ENCODE measurements at regions not wholly inside any gene's neighbourhood (a gene's known extent, or its start where the extent isn't known, plus 50 kb on each side); places are given as distances from the start of the nearest gene placed in this dataset.

DNA sequence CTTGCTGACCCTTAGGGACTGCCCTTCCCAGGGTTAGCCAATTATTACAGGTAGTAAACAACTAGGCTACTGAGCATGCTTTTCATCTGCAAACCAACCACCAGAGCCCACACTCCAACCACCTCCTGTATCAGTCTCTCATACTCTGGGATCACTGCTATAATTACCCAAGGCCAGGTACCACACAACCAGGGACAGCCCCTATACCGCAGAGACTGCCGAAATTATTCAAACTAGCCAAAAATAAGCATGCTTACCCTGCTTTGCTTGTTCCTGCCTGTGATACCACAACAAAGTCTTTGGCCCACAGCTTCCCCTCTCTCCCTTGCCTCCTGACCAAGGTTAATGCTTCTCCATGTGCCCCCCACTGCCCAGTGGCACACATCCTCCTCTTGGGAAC, 197.6 kb upstream of the SRRM4 start:
- TF ChIP-seq CTCF (IDR thresholded peaks at IDR 0.05 in 8 of 11, conservative IDR thresholded peaks at IDR 0.05 in 3 of 11) = no peak
- no peak for TF ChIP-seq POLR2AphosphoS5 (IDR thresholded peaks at IDR 0.05)
- TF ChIP-seq POLR2A (IDR thresholded peaks at IDR 0.05) = no peak
- Histone ChIP-seq H3K9me3 (no peaks in the 10 kb centered on the region), H3K4me3 (no peak overlapping the region), H3K36me3 (no peaks in the 10 kb centered on the region), H3K27me3 (replicated peaks in 1 of 7) (peaks cover 0 to 1% (median 0%) of the 10 kb centered on the region in 7 donors), H3K27ac (no peak overlapping the region), H3K4me1 (no peaks in the 10 kb centered on the region)
- intact Hi-C loops (cut with DNase I; ENCODE audit: low total_unique reads) = no loop called here
- DNase-seq = no peak
- WGBS, 5 donors = 77 to 93% (median 82%) methylated on average over 2 of the region's 2 CpGs

GRCh38 chr12:118790578-118790977, 190.8 kb upstream of the SRRM4 start:
- H3K4me3 ChIP-seq = no peak overlapping the region
- DNase-seq = no peak
- H3K27me3 ChIP-seq (replicated peaks in 1 of 7) = no peaks in the 10 kb centered on the region
- no peak overlapping the region for H3K27ac ChIP-seq
- H3K4me1 ChIP-seq = no peaks in the 10 kb centered on the region
- no peaks in the 10 kb centered on the region for H3K36me3 ChIP-seq
- no peak for TF ChIP-seq CTCF (IDR thresholded peaks at IDR 0.05 in 8 of 11, conservative IDR thresholded peaks at IDR 0.05 in 3 of 11)
- TF ChIP-seq POLR2A (IDR thresholded peaks at IDR 0.05) = no peak
- TF ChIP-seq POLR2AphosphoS5 (IDR thresholded peaks at IDR 0.05) = no peak
- intact Hi-C loops (cut with DNase I; ENCODE audit: low total_unique reads) = no loop called here
- WGBS, 5 donors = 70 to 90% (median 79%) methylated on average over 1 of the region's 1 CpG
- no peaks in the 10 kb centered on the region for H3K9me3 ChIP-seq

DNA sequence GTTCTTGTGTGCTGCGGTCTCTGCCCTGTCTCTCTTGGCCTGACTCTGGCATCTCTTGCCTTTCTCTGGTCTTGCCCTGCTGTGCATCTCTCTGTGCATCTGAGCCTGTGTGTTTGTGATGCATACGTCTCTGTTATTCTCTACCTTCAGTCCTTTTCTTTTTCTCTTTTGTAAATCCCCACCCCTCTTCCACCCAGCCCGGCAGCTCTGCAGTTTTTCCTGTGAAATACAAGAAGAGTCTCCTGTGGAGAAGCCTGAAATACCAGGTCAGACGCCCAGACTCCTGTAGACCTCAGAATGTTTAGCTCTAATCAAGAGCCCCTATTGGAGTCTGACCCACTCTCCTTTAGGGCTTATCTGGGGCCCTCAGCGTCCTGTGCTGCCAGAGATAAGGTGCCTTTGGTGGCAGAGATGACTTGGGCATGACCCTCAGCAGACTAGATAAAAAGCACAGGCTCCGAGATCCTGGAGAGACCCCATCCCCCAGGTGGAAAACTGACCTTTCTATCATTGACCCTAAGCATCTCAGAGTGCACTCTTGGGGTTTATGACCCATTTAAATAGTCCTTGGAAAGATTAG, 167.5 kb upstream of the SRRM4 start:
- peaks cover 0 to 6% (median 0%) of the 10 kb centered on the region in 7 donors for H3K27me3 ChIP-seq (replicated peaks in 1 of 7)
- no peak for DNase-seq
- intact Hi-C loops (cut with DNase I; ENCODE audit: low total_unique reads) = no loop called here
- peaks cover 0 to 9% (median 5%) of the 10 kb centered on the region in 8 donors for H3K9me3 ChIP-seq
- H3K36me3 ChIP-seq = no peaks in the 10 kb centered on the region
- H3K27ac ChIP-seq = no peak overlapping the region
- no peak overlapping the region for H3K4me3 ChIP-seq
- TF ChIP-seq POLR2AphosphoS5 (IDR thresholded peaks at IDR 0.05) (no peak), CTCF (IDR thresholded peaks at IDR 0.05 in 8 of 11, conservative IDR thresholded peaks at IDR 0.05 in 3 of 11) (no peak), POLR2A (IDR thresholded peaks at IDR 0.05) (no peak)
- H3K4me1 ChIP-seq = no peaks in the 10 kb centered on the region
- WGBS, 5 donors = 24 to 27% (median 25%) methylated on average over 6 of the region's 6 CpGs

DNA sequence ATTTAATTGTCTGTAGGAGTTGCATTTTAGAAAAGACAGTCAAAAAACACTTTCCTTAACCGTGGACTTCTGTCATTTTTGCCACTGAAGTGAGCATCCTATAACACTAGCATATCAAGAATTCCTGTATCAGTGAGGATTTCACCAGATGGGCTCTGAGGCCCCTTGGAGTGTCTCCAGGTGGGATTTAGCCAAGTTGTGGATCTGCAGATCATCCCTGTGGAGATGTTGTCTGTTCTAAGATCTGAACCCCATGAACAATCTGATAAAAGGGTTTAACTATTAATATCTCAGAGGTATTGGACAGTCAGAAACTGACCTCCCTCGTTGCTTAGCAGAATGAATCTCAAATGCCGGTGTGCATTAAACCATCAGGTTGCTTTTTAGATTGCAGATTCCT, 165.0 kb upstream of the SRRM4 start:
- H3K36me3 ChIP-seq = no peaks in the 10 kb centered on the region
- WGBS, 5 donors = 65 to 68% (median 68%) methylated on average over 3 of the region's 3 CpGs
- intact Hi-C loops (cut with DNase I; ENCODE audit: low total_unique reads) = no loop called here
- TF ChIP-seq POLR2AphosphoS5 (IDR thresholded peaks at IDR 0.05) = no peak
- no peak for TF ChIP-seq POLR2A (IDR thresholded peaks at IDR 0.05)
- TF ChIP-seq CTCF (IDR thresholded peaks at IDR 0.05 in 8 of 11, conservative IDR thresholded peaks at IDR 0.05 in 3 of 11) = no peak
- H3K27me3 ChIP-seq (replicated peaks in 1 of 7) = peaks cover 0 to 6% (median 0%) of the 10 kb centered on the region in 7 donors
- no peak overlapping the region for H3K4me3 ChIP-seq
- peaks cover 0 to 9% (median 5%) of the 10 kb centered on the region in 8 donors for H3K9me3 ChIP-seq
- no peaks in the 10 kb centered on the region for H3K4me1 ChIP-seq
- no peak for DNase-seq
- H3K27ac ChIP-seq = no peak overlapping the region

Measured in spleen (tissue), 11 donors.